ENCODE measurements at regions not wholly inside any gene's neighbourhood (a gene's known extent, or its start where the extent isn't known, plus 50 kb on each side); places are given as distances from the start of the nearest gene placed in this dataset.

GRCh38 chr4:120139392-120139791 is 72.7 kb upstream of the MAD2L1 start:
- Histone ChIP-seq H3K36me3 (no peaks in the 10 kb centered on the region), H3K4me1 (no peaks in the 10 kb centered on the region), H3K27ac (no peak overlapping the region), H3K27me3 (no peaks in the 10 kb centered on the region), H3K9me3 (no peaks in the 10 kb centered on the region), H3K4me3 (replicated peaks in 1 of 3) (no peak overlapping the region)
- intact Hi-C loops (cut with DNase I), result no loop called here
- no peak for DNase-seq
- no peak for TF ChIP-seq POLR2A (IDR thresholded peaks at IDR 0.05)
- TF ChIP-seq CTCF (IDR thresholded peaks at IDR 0.05), result no peak

GRCh38 chr4:120132935-120133334 is 66.3 kb upstream of the MAD2L1 start:
- H3K4me3 ChIP-seq (replicated peaks in 1 of 3), result no peak overlapping the region
- intact Hi-C loops (cut with DNase I), result no loop called here
- no peak overlapping the region for H3K27ac ChIP-seq
- no peaks in the 10 kb centered on the region for H3K4me1 ChIP-seq
- no peaks in the 10 kb centered on the region for H3K36me3 ChIP-seq
- H3K9me3 ChIP-seq, result no peaks in the 10 kb centered on the region
- TF ChIP-seq POLR2A (IDR thresholded peaks at IDR 0.05) (no peak), CTCF (IDR thresholded peaks at IDR 0.05) (no peak)
- H3K27me3 ChIP-seq, result no peaks in the 10 kb centered on the region
- WGBS, 2 donors, result 42 to 57% methylated on average over 2 of the region's 2 CpGs
- DNase-seq, result no peak

- Histone ChIP-seq H3K4me3 (replicated peaks in 1 of 3) (no peak overlapping the region), H3K4me1 (no peaks in the 10 kb centered on the region), H3K27me3 (no peaks in the 10 kb centered on the region), H3K36me3 (no peaks in the 10 kb centered on the region), H3K9me3 (no peaks in the 10 kb centered on the region), H3K27ac (no peak overlapping the region)
- 81 to 93% methylated on average over 2 of the region's 2 CpGs for WGBS, 2 donors
- DNase-seq, result no peak
- no peak for TF ChIP-seq CTCF (IDR thresholded peaks at IDR 0.05)
- no peak for TF ChIP-seq POLR2A (IDR thresholded peaks at IDR 0.05)
- intact Hi-C loops (cut with DNase I), result no loop called here
These were observed 64.1 kb upstream of the MAD2L1 start for GRCh38 chr4:120130786-120131185.
